HepG2 (cell line): ENCODE measurements at regions not wholly inside any gene's neighbourhood (a gene's known extent, or its start where the extent isn't known, plus 50 kb on each side); places are given as distances from the start of the nearest gene placed in this dataset.

Experiments used
- ATAC-seq: fragments of 200-7000 bp; cut with Tn5 transposase; 3 replicates; pipeline ENCODE4 v1.9.1; 2020; ENCODE audit warnings: mild to moderate bottlenecking, moderate library complexity
- BruUV-seq: library from RNA; stranded (reverse); fragments of 400-500 nt; replicated peaks from 2 replicates; lab custom pipeline; 2021; lab: Mats Ljungman, UMichigan
- CTCF ChIA-PET: fragments of 300-600 bp; formaldehyde crosslinking; extraction: SDS; loops from one replicate; lab custom pipeline; 2021; ENCODE audit warnings: low total read pairs, inconsistent platforms, low intra/inter-chr PET ratio; lab: Yijun Ruan, JAX
- POLR2A ChIA-PET: fragments of 350-600 bp; sonication (Branson Sonifier 250); formaldehyde crosslinking; loops from one replicate; lab custom pipeline; 2020; ENCODE audit warnings: antibody characterized with exemption, inconsistent platforms; lab: Yijun Ruan, JAX
- DNase-seq: peaks from one replicate; pipeline ENCODE4 v3.0.0-alpha.2; 2015; ENCODE audit warnings: low spot score
- FAIRE-seq: peaks from 3 replicates; lab custom pipeline; 2011; peaks lifted over from hg19 to GRCh38; lab: Jason Lieb, UNC
- H2AFZ ChIP-seq: one replicate; pipeline ENCODE4 v1.6.1; 2011; ENCODE audit warnings: low read length, inconsistent platforms
- H3K27ac ChIP-seq: fragments of 300-600 bp; 3 replicates; pipeline ENCODE4 v1.8.0; 2011; ENCODE audit warnings: mixed run types, mild to moderate bottlenecking, mixed read lengths, low read length, inconsistent platforms; ENCODE audit not compliant: insufficient read depth; ENCODE audit errors: extremely low read length
- H3K27me3 ChIP-seq, 2 experiments: fragments of 200-600 bp in 1 of 2; 2 replicates in 1 of 2; 3 replicates in 1 of 2; pipeline versions ENCODE4 v1.6.0 to v1.8.0; 2011; ENCODE audit warnings: low read length in 2 of 2, mild to moderate bottlenecking in 2 of 2, moderate library complexity in 2 of 2, inconsistent platforms in 1 of 2; ENCODE audit not compliant: insufficient read depth in 2 of 2, control insufficient read depth in 1 of 2
- H3K36me3 ChIP-seq, 2 experiments: fragments of 200-600 bp in 1 of 2; replicated peaks in 1 of 2; 2 replicates in 1 of 2; 3 replicates in 1 of 2; pipeline versions ENCODE4 v1.5.1 to v1.8.0; 2011; ENCODE audit warnings: low read length in 2 of 2, inconsistent platforms in 1 of 2; ENCODE audit not compliant: insufficient read depth in 2 of 2, control insufficient read depth in 1 of 2
- H3K4me1 ChIP-seq: 2 replicates; pipeline ENCODE4 v1.5.1; 2012; ENCODE audit warnings: low read length, inconsistent platforms; ENCODE audit not compliant: insufficient read depth
- H3K4me2 ChIP-seq: 2 replicates; pipeline ENCODE4 v1.6.0; 2011; ENCODE audit warnings: low read depth, low read length, inconsistent platforms
- H3K4me3 ChIP-seq, 3 experiments: fragments of 200-600 bp in 1 of 3; sonication (generic), shearing (Covaris generic) in 1 of 3; replicated peaks in 1 of 3; 2 replicates each; pipeline ENCODE4 v1.5.1; 2011 to 2016; ENCODE audit warnings: low read length in 3 of 3, inconsistent platforms in 2 of 3, low read depth in 2 of 3, mild to moderate bottlenecking in 2 of 3, control low read depth in 1 of 3, mixed read lengths in 1 of 3; ENCODE audit not compliant: insufficient read depth in 1 of 3
- H3K79me2 ChIP-seq: one replicate; pipeline ENCODE4 v1.6.1; 2011; ENCODE audit warnings: low read length, inconsistent platforms; ENCODE audit not compliant: insufficient read depth
- H3K9ac ChIP-seq: 2 replicates; pipeline ENCODE4 v1.6.0; 2011; ENCODE audit warnings: mild to moderate bottlenecking, low read depth, low read length, inconsistent platforms; ENCODE audit not compliant: insufficient read depth
- H3K9me3 ChIP-seq: 2 replicates; pipeline ENCODE4 v1.5.1; 2012; ENCODE audit warnings: mild to moderate bottlenecking, low read length
- H4K20me1 ChIP-seq: 2 replicates; pipeline ENCODE4 v1.6.0; 2011; ENCODE audit warnings: inconsistent platforms, mild to moderate bottlenecking, low read length, moderate library complexity; ENCODE audit not compliant: insufficient read depth
- ATF7-NPFF ChIP-seq: sonication (generic); formaldehyde crosslinking; IDR thresholded peaks from 2 replicates; pipeline ENCODE4 v1.8.1; 2023; ENCODE audit warnings: mild to moderate bottlenecking, low read depth, missing genetic modification reagents, moderate library complexity
- HNRNPLL ChIP-seq: fragments of 200-400 bp; formaldehyde crosslinking; IDR thresholded peaks from 2 replicates; pipeline ENCODE4 v1.6.1; 2017; ENCODE audit warnings: mild to moderate bottlenecking, low read depth, low read length; ENCODE audit not compliant: poor library complexity, severe bottlenecking
- JDP2 ChIP-seq: sonication (generic); formaldehyde crosslinking; IDR thresholded peaks from 2 replicates; pipeline ENCODE4 v1.8.1; 2022; ENCODE audit warnings: missing genetic modification reagents, borderline replicate concordance
- LCORL ChIP-seq, 2 experiments: fragments of 450-650 bp in 1 of 2; sonication (generic) in 1 of 2; formaldehyde crosslinking in 1 of 2; IDR thresholded peaks; 2 replicates each; pipeline versions ENCODE4 v1.5.0 to v1.6.1; 2017 to 2020; ENCODE audit warnings: antibody characterized with exemption in 1 of 2, missing genetic modification reagents in 1 of 2
- SPEN ChIP-seq: sonication (generic); formaldehyde crosslinking; IDR thresholded peaks from 2 replicates; pipeline ENCODE4 v1.5.1; 2020; ENCODE audit warnings: low read depth, mild to moderate bottlenecking, missing genetic modification reagents
- ZBTB26 ChIP-seq: IDR thresholded peaks from 2 replicates; pipeline ENCODE4 v1.6.1; 2016; ENCODE audit warnings: missing compliant biosample characterization, missing genetic modification reagents, borderline replicate concordance
- ZFP1 ChIP-seq: IDR thresholded peaks from 2 replicates; pipeline ENCODE4 v1.6.1; 2016
- ZFYVE20 ChIP-seq: sonication (generic); formaldehyde crosslinking; IDR thresholded peaks from 2 replicates; pipeline ENCODE4 v1.8.0; 2023; ENCODE audit warnings: low read depth, mild to moderate bottlenecking, moderate library complexity, missing genetic modification reagents, borderline replicate concordance
- ZKSCAN1 ChIP-seq: fragments of 150-350 bp; IDR thresholded peaks from 2 replicates; pipeline ENCODE4 v1.6.1; 2014; ENCODE audit warnings: low read length
- ZNF451 ChIP-seq: sonication (generic); formaldehyde crosslinking; IDR thresholded peaks from 2 replicates; pipeline ENCODE4 v1.5.0; 2020; ENCODE audit warnings: mild to moderate bottlenecking, missing genetic modification reagents
- ZNF510 ChIP-seq: sonication (generic); formaldehyde crosslinking; IDR thresholded peaks from 2 replicates; pipeline ENCODE4 v1.4.0; 2020; ENCODE audit warnings: low read depth, mild to moderate bottlenecking, missing genetic modification reagents
- ZNF792 ChIP-seq: IDR thresholded peaks from 2 replicates; pipeline ENCODE4 v1.6.1; 2016
- in situ Hi-C: cut with HindIII; loops from 2 replicates; pipeline ENCODE4 v1.10.0; 2017; ENCODE audit warnings: low pct_unique_long_range_greater_than_20kb; ENCODE audit not compliant: extremely low pct_ligation_motif_present
- intact Hi-C: fragments of 100-400 bp; cut with micrococcal nuclease; formaldehyde crosslinking; loops from one replicate; pipeline ENCODE4 v1.10.0; 2022; ENCODE audit not compliant: unreplicated experiment
- TF ChIP-seq, protein P1 (sequence below): IDR thresholded peaks from 2 replicates; pipeline ENCODE4 v1.6.1; 2016; ENCODE audit warnings: missing compliant biosample characterization, missing genetic modification reagents, borderline replicate concordance
- TF ChIP-seq, protein P2 (sequence below): sonication (generic); formaldehyde crosslinking; IDR thresholded peaks from 2 replicates; pipeline ENCODE4 v1.4.0; 2020; ENCODE audit warnings: missing genetic modification reagents, borderline replicate concordance

GRCh38 chr3:163766112-163766511 is 1312.2 kb downstream of the SI start:
- Histone ChIP-seq H3K4me2 (no peak overlapping the region), H3K27me3 (no peaks in the 10 kb centered on the region), H3K4me1 (no peaks in the 10 kb centered on the region), H3K9me3 (no peaks in the 10 kb centered on the region), H3K9ac (no peak overlapping the region), H3K36me3 (no peaks in the 10 kb centered on the region), H4K20me1 (no peaks in the 10 kb centered on the region), H3K27ac (no peak overlapping the region), H3K79me2 (no peaks in the 10 kb centered on the region), H2AFZ (no peak overlapping the region), H3K4me3 (no peak overlapping the region)
- FAIRE-seq (no peak), DNase-seq (no peak), ATAC-seq (no peak)
- TF ChIP-seq ZFP1 (CRISPR knock-in tag) (no peak), LCORL (IDR thresholded peaks at IDR 0.05) (no peak), LCORL (CRISPR knock-in tag; IDR thresholded peaks at IDR 0.05) (no peak), ZFYVE20 (no peak), ZKSCAN1 (no peak), ZNF451 (CRISPR knock-in tag) (no peak), ATF7-NPFF (CRISPR knock-in tag) (no peak), HNRNPLL (no peak), JDP2 (CRISPR knock-in tag) (no peak), ZNF792 (no peak), SPEN (CRISPR knock-in tag) (no peak), ZNF510 (no peak), ZBTB26 (CRISPR knock-in tag) (no peak)
- TF ChIP-seq, protein P1, sequence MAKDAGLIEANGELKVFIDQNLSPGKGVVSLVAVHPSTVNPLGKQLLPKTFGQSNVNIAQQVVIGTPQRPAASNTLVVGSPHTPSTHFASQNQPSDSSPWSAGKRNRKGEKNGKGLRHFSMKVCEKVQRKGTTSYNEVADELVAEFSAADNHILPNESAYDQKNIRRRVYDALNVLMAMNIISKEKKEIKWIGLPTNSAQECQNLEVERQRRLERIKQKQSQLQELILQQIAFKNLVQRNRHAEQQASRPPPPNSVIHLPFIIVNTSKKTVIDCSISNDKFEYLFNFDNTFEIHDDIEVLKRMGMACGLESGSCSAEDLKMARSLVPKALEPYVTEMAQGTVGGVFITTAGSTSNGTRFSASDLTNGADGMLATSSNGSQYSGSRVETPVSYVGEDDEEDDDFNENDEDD (CRISPR knock-in tag) = no peak
- TF ChIP-seq, protein P2, sequence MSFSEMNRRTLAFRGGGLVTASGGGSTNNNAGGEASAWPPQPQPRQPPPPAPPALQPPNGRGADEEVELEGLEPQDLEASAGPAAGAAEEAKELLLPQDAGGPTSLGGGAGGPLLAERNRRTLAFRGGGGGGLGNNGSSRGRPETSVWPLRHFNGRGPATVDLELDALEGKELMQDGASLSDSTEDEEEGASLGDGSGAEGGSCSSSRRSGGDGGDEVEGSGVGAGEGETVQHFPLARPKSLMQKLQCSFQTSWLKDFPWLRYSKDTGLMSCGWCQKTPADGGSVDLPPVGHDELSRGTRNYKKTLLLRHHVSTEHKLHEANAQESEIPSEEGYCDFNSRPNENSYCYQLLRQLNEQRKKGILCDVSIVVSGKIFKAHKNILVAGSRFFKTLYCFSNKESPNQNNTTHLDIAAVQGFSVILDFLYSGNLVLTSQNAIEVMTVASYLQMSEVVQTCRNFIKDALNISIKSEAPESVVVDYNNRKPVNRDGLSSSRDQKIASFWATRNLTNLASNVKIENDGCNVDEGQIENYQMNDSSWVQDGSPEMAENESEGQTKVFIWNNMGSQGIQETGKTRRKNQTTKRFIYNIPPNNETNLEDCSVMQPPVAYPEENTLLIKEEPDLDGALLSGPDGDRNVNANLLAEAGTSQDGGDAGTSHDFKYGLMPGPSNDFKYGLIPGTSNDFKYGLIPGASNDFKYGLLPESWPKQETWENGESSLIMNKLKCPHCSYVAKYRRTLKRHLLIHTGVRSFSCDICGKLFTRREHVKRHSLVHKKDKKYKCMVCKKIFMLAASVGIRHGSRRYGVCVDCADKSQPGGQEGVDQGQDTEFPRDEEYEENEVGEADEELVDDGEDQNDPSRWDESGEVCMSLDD = no peak
- intact Hi-C loops (no loop called here), in situ Hi-C loops (no loop called here)
- POLR2A ChIA-PET = no interaction called here
- CTCF ChIA-PET = no interaction called here
- no TSS peak for BruUV-seq
